ENCODE measurements at regions not wholly inside any gene's neighbourhood (a gene's known extent, or its start where the extent isn't known, plus 50 kb on each side); places are given as distances from the start of the nearest gene placed in this dataset.

GRCh38 chr14:64639340-64639821, 64.8 kb upstream of the PLEKHG3 start:
- no peak for DNase-seq

GRCh38 chr14:64640839-64641238, 63.4 kb upstream of the PLEKHG3 start:
- DNase-seq, result no peak

GRCh38 chr14:64641760-64642159, 62.5 kb upstream of the PLEKHG3 start:
- DNase-seq, result no peak

- DNase-seq, result no peak
These were observed 60.5 kb upstream of the PLEKHG3 start for GRCh38 chr14:64643709-64644108.

- DNase-seq, result no peak
These were observed 59.6 kb upstream of the PLEKHG3 start for GRCh38 chr14:64644629-64645028.

GRCh38 chr14:64645220-64645892, 58.9 kb upstream of the PLEKHG3 start:
- peak in 1 of 58 donors; percentile 5 for DNase-seq

GRCh38 chr14:64646103-64646502, 58.1 kb upstream of the PLEKHG3 start:
- no peak for DNase-seq

GRCh38 chr14:64649383-64649998, 54.7 kb upstream of the PLEKHG3 start:
- no peak for DNase-seq

- DNase-seq, result no peak
These were observed 50.4 kb upstream of the PLEKHG3 start for GRCh38 chr14:64653900-64654245.

- DNase-seq, result no peak
These were observed 49.9 kb upstream of the PLEKHG3 start for GRCh38 chr14:64654246-64654900.

All from anterior cingulate cortex (tissue), 58 donors.